ENCODE measurements at regions not wholly inside any gene's neighbourhood (a gene's known extent, or its start where the extent isn't known, plus 50 kb on each side); places are given as distances from the start of the nearest gene placed in this dataset.

GRCh38 chr18:76757335-76757734 is 65.0 kb upstream of the ZNF236 start:
- TF ChIP-seq CTCF (IDR thresholded peaks at IDR 0.05; ENCODE audit: insufficient read depth, low read depth, low read length): no peak
- TF ChIP-seq EZH2 (IDR thresholded peaks at IDR 0.05; ENCODE audit: insufficient read depth, low read length): no peak

All from astrocyte (in vitro differentiated cells and primary cell).